Stimulated activated CD8-positive, alpha-beta memory T cell treated with anti-CD3 and anti-CD28 coated beads, Interleukin-2, amount 100 ng/mL, for 48 hours (primary cell): ENCODE measurements at regions not wholly inside any gene's neighbourhood (a gene's known extent, or its start where the extent isn't known, plus 50 kb on each side); places are given as distances from the start of the nearest gene placed in this dataset.

Experiments
- DNase-seq, 2 donors: peaks; one replicate each; pipeline ENCODE4 v3.0.0-alpha.2; 2020; ENCODE audit warnings: low read depth in 2 of 2

DNA sequence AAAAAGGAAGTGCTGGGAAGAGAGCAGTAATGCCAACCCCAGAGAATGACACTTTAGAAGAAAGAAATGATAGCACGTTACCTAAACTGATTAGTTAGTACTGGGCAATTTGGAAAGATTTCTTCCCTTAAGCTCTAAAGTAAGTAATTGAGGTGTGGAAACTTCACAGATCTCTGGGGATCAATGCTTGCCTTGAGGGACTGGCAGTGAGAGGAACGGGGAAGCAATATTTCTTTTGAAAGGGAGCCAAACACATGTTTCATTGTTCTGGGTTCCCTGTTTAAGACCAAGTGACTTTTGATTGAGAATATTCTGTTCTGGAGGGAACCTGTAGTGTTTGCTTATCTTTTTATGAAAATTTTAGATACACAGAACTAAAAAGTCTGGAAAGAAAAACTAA is 190.5 kb downstream of the NDFIP2 start:
- no peak for DNase-seq

- DNase-seq: no peak
Observed at GRCh38 chr13:79668201-79668752, 187.3 kb downstream of the NDFIP2 start.

- no peak for DNase-seq
Observed at GRCh38 chr13:79667771-79668170, 186.8 kb downstream of the NDFIP2 start.

GRCh38 chr13:79663977-79664636 is 183.2 kb downstream of the NDFIP2 start:
- DNase-seq: no peak

- DNase-seq: no peak
Observed at GRCh38 chr13:79663435-79663834, 182.5 kb downstream of the NDFIP2 start.

- no peak for DNase-seq
Observed at GRCh38 chr13:79662882-79663281, 181.9 kb downstream of the NDFIP2 start.

GRCh38 chr13:79660361-79660760 is 179.4 kb downstream of the NDFIP2 start:
- DNase-seq: no peak

DNA sequence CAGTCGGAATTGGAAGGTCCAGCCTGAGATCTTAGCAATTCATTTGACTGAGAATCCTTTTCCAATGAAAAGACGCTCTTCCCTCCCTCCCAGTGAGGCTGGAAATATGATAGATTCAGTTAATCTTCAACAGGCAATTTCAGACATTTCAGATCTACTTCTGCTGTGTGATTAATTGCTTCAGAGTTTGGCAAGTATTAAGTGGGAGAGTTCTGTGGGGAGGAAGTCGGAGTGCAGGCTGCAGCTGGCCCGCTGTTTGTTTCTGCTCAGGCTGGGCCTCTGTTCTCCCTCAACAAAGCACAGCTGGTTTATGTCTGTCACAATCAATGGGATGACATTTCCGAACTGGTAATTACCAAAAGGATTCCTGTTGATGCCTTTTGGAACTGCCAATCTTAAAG is 178.2 kb downstream of the NDFIP2 start:
- DNase-seq: no peak

- no peak for DNase-seq
Observed at GRCh38 chr13:79658333-79658975, 177.5 kb downstream of the NDFIP2 start.

- DNase-seq: no peak
Observed at GRCh38 chr13:79655509-79655908, 174.6 kb downstream of the NDFIP2 start.

DNA sequence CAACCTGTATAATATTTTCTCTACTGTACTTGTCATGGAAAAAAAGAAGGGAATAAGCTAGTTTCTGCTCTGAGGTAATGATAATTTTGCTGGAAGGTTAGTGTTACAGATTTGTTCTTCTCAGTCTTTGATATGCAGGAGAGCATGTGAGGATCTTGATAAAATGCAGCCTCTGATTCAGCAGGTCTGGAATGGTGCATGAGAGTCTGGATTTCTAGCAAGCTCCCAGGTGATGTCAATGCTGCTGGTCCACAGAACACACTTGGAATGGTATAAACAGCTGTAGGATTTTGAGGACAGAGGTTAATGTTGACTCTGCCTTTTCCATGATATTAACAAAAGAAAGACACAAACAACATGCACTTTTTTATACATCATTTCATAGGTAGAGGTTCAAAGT is 173.6 kb downstream of the NDFIP2 start:
- DNase-seq: no peak

GRCh38 chr13:79650688-79651087 is 169.7 kb downstream of the NDFIP2 start:
- DNase-seq: no peak

- DNase-seq: no peak
Observed at GRCh38 chr13:79648191-79648590, 167.2 kb downstream of the NDFIP2 start.

DNA sequence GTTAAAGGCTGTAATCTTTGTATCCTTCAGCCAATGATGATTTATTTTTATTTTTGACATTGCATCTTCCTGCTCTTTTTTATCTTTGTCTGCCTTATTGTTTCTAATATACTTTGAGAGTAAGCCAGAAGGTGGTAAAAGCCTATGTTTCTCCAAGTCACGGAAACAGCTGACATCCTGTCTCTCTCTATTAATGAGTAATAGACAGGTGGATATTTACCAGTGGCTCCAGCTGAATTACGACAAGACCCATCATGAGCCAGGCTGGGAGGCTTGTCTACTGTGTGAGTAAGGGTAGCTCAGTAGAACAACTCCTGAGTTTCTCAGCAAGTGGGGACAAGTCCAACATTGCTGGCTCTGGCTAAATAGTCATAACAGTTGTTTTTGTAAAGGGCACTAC is 166.6 kb downstream of the NDFIP2 start:
- DNase-seq: no peak

DNA sequence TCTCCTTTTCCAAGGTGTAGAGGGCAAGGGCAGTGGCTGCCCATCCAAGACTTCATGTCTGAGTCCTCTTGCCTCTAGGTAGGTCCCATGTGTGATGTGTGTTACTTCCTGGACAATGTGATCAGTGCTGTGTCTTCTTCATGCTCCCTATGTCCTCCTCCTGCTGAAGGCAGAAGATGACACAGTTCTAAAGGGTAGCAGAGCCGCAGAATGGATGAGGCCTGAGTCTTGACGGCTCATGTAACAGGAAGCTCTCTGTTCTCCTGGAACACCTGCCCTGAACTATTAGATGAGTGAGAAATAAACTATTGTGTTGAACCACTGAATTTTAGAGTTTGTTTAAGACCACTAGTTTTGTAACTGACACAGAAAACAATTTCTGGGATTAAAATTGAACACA is 165.9 kb downstream of the NDFIP2 start:
- DNase-seq: no peak

GRCh38 chr13:79645569-79645968 is 164.6 kb downstream of the NDFIP2 start:
- DNase-seq: no peak

DNA sequence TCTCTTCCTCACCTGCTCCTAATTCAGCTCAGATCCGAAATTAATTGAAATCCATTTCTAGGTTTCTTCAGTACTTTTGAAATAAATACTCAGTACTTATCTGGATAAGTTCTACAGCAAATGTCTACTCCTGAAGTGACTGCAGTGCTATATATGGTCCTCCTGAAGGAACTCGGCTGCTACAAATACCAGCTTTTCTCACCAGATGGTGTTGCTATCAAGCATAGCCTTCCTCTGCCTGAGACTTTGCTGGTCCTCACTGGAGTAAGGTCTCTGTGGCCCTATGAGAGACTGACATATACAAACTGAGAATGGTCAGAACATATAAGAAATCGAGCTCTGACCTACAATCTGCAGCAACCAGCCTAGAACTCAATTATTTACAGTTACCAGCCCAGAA is 161.6 kb downstream of the NDFIP2 start:
- no peak for DNase-seq

GRCh38 chr13:79637133-79637763 is 156.3 kb downstream of the NDFIP2 start:
- no peak for DNase-seq

DNA sequence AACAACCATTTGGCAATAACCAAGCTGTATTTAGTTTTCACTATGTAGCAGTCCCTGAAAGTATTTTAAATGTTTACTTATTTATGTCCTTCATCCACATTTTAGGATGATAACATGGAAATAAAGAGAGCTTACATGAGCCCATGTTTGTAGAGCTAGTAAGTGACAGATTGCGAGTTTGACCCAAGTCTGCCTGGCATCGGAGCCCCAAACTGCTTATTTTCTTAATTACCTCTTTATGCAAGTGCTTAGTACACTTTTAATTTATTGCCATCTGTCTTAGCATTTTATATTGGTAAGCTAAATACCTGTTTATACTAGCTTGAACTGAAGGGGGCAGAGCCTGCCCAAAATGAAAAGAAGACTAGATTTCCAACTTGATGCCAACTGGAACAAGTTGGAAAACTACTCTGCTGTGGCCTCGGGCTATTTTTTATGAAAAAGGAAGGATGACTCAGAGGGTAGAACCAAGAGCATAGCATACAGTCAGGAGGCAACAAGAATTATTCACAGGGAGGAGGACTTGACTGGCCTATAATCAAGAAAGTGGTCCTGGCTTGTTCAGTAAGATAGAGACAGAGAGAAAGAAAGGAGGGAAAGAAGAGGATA is 150.2 kb downstream of the NDFIP2 start:
- no peak for DNase-seq

- no peak for DNase-seq
Observed at GRCh38 chr13:79628463-79628862, 147.5 kb downstream of the NDFIP2 start.

DNA sequence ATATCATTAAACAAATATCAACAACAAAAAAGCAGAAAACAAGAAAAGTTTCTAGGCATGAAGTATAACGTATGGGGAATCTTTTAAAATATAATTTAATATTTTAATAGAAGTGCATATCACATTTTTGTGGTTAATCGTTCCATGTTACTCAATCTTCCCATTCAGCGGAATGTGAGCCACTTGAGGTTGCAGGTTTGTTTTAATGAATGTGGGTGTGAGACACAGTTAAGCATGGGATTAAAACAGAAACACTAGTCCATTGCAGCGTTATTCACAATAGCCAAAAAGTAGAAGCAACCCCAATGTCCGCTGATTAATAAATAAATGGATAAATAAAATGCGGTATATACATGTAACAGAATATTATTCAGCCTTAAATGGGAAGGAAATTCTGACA is 146.0 kb downstream of the NDFIP2 start:
- DNase-seq: no peak

DNA sequence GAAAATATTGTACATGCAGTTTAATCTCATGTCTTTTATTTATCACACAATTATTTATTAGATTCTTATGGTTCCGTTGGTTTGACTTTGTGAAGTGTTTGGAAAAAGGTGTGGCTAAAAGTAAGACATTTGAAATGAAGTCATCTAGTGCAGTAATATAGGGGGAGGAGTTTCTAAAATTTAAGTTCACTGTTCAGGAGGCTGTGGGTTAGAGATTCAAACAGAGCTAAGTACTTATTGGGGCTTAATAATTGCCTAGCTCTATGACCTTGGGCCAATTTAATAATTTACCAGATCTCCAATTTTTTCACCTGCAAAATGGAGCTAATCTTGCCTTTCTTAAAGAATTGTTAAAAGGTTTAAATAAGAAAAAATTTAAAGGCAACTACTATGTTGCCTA is 144.6 kb downstream of the NDFIP2 start:
- no peak for DNase-seq

DNA sequence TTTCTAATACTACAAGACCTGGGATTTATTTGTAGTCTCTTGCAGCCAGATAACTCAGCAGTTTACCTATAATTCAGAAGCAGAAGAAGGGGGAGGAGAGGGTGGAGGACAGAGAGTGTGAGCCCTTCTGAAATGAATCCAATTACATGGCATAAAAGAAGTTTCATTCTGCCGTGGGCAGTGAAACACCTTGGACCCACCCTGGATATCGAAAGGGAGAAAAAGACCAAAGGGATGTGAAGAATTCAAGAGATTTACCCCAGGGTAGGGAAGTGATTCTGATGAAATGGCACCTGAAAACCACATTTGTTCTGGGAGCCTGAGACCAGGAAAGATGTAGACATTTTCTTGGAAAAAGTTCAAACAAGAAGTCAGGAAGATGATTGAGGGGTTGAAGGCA is 140.9 kb downstream of the NDFIP2 start:
- no peak for DNase-seq
